ENCODE measurements at regions not wholly inside any gene's neighbourhood (a gene's known extent, or its start where the extent isn't known, plus 50 kb on each side); places are given as distances from the start of the nearest gene placed in this dataset.

DNA sequence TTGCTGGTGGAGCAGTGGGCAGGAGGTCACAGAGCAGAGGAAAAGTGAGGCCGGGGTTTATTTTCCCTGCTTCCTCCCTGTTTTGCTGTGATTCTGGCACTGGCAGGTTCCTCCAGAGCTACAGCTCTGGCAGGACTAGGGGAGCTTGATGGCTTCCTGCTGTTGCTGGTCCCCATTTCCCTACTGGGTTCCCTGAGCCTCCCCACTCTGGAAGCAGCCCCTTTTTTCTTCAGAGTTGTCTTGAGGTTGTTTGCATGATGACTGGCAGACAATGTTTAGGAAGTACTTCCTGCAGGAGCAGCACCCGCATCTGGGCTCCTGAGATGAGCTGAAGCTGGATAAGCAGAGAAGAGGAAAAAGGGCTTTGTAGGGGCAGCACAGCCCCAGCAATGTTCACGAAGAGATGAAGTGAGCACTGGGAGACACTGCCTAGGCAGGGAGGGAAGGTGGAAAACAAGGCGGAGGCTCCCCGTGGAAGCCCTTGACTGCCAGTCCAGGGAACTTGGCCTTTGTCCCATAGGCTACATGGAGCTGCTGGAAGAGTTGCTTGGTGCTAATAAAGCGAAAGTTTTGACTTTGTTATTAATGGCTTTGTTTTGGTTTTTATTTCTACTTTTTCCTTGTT lies 126.9 kb downstream of the SLC38A6 start:
- TF ChIP-seq CTCF (IDR thresholded peaks at IDR 0.05; ENCODE audit: control extremely low read depth in 1 of 3, insufficient read depth in 1 of 3, low read depth in 1 of 3, low read length in 3 of 3) (no peak), YY1 (IDR thresholded peaks at IDR 0.05; ENCODE audit: low read depth, low read length) (no peak)
